ENCODE measurements at regions not wholly inside any gene's neighbourhood (a gene's known extent, or its start where the extent isn't known, plus 50 kb on each side); places are given as distances from the start of the nearest gene placed in this dataset.

DNA sequence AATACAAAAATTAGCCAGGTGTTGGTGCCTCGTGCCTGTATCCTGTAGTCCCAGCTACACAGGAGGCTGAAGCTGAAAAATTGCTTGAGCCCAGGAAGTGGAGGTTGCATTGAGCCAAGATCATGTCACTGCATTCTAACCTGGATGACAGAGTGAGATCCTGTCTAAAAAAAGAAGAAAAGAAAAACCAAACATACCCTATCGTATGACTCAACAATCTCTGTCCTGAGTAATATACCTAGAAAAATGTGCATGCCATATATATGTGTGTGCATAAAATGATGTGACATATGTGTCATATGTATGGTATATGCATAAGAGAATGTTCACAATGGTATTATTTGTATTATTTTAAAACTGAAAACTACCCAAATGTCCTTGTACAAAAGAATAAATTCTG lies 261.5 kb upstream of the CLEC14A start:
- TF ChIP-seq, protein P1, sequence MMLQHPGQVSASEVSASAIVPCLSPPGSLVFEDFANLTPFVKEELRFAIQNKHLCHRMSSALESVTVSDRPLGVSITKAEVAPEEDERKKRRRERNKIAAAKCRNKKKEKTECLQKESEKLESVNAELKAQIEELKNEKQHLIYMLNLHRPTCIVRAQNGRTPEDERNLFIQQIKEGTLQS (CRISPR knock-in tag; conservative IDR thresholded peaks at IDR 0.05) = no peak
- TF ChIP-seq, protein P2, sequence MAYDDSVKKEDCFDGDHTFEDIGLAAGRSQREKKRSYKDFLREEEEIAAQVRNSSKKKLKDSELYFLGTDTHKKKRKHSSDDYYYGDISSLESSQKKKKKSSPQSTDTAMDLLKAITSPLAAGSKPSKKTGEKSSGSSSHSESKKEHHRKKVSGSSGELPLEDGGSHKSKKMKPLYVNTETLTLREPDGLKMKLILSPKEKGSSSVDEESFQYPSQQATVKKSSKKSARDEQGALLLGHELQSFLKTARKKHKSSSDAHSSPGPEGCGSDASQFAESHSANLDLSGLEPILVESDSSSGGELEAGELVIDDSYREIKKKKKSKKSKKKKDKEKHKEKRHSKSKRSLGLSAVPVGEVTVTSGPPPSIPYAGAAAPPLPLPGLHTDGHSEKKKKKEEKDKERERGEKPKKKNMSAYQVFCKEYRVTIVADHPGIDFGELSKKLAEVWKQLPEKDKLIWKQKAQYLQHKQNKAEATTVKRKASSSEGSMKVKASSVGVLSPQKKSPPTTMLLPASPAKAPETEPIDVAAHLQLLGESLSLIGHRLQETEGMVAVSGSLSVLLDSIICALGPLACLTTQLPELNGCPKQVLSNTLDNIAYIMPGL (CRISPR knock-in tag; IDR thresholded peaks at IDR 0.05) = no peak
- TF ChIP-seq FOXP1 (CRISPR knock-in tag; IDR thresholded peaks at IDR 0.05; ENCODE audit: borderline replicate concordance) = no peak
- TF ChIP-seq, protein P3, sequence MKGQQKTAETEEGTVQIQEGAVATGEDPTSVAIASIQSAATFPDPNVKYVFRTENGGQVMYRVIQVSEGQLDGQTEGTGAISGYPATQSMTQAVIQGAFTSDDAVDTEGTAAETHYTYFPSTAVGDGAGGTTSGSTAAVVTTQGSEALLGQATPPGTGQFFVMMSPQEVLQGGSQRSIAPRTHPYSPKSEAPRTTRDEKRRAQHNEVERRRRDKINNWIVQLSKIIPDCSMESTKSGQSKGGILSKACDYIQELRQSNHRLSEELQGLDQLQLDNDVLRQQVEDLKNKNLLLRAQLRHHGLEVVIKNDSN (CRISPR knock-in tag; IDR thresholded peaks at IDR 0.05) = no peak
- TF ChIP-seq CTCF (IDR thresholded peaks at IDR 0.05) = no peak
- TF ChIP-seq NFATC4 (CRISPR knock-in tag; IDR thresholded peaks at IDR 0.05) = no peak
- TF ChIP-seq, protein P4, sequence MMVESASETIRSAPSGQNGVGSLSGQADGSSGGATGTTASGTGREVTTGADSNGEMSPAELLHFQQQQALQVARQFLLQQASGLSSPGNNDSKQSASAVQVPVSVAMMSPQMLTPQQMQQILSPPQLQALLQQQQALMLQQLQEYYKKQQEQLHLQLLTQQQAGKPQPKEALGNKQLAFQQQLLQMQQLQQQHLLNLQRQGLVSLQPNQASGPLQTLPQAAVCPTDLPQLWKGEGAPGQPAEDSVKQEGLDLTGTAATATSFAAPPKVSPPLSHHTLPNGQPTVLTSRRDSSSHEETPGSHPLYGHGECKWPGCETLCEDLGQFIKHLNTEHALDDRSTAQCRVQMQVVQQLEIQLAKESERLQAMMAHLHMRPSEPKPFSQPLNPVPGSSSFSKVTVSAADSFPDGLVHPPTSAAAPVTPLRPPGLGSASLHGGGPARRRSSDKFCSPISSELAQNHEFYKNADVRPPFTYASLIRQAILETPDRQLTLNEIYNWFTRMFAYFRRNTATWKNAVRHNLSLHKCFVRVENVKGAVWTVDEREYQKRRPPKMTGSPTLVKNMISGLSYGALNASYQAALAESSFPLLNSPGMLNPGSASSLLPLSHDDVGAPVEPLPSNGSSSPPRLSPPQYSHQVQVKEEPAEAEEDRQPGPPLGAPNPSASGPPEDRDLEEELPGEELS (CRISPR knock-in tag; IDR thresholded peaks at IDR 0.05) = no peak
- TF ChIP-seq ZNF232 (CRISPR knock-in tag; IDR thresholded peaks at IDR 0.05) = no peak
- TF ChIP-seq, protein P5, sequence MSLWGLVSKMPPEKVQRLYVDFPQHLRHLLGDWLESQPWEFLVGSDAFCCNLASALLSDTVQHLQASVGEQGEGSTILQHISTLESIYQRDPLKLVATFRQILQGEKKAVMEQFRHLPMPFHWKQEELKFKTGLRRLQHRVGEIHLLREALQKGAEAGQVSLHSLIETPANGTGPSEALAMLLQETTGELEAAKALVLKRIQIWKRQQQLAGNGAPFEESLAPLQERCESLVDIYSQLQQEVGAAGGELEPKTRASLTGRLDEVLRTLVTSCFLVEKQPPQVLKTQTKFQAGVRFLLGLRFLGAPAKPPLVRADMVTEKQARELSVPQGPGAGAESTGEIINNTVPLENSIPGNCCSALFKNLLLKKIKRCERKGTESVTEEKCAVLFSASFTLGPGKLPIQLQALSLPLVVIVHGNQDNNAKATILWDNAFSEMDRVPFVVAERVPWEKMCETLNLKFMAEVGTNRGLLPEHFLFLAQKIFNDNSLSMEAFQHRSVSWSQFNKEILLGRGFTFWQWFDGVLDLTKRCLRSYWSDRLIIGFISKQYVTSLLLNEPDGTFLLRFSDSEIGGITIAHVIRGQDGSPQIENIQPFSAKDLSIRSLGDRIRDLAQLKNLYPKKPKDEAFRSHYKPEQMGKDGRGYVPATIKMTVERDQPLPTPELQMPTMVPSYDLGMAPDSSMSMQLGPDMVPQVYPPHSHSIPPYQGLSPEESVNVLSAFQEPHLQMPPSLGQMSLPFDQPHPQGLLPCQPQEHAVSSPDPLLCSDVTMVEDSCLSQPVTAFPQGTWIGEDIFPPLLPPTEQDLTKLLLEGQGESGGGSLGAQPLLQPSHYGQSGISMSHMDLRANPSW (CRISPR knock-in tag; conservative IDR thresholded peaks at IDR 0.05; ENCODE audit: low read depth) = no peak
- TF ChIP-seq USF2 (CRISPR knock-in tag; IDR thresholded peaks at IDR 0.05) = no peak
- no peak for TF ChIP-seq MAX (CRISPR knock-in tag; IDR thresholded peaks at IDR 0.05)

All from WTC11 (cell line).